H1 (cell line): ENCODE measurements at regions not wholly inside any gene's neighbourhood (a gene's known extent, or its start where the extent isn't known, plus 50 kb on each side); places are given as distances from the start of the nearest gene placed in this dataset.

Experiments
- CTCF ChIA-PET: fragments of 300-600 bp; sonication (Branson Sonifier 250); formaldehyde crosslinking; loops from one replicate; lab custom pipeline; 2021; ENCODE audit not compliant: partially characterized antibody; lab: Charles Lee
- POLR2A ChIA-PET: fragments of 300-600 bp; sonication (Branson Sonifier 250); formaldehyde crosslinking; loops from one replicate; lab custom pipeline; 2021; ENCODE audit warnings: inconsistent platforms; ENCODE audit not compliant: partially characterized antibody; lab: Charles Lee
- DNase-seq, 2 experiments: peaks; one replicate each; pipeline versions ENCODE4 v3.0.0 to v3.0.0-alpha.2; 2010 to 2022; ENCODE audit warnings: low spot score in 2 of 2, low read depth in 1 of 2, mixed read lengths in 1 of 2
- FAIRE-seq: peaks from 2 replicates; lab custom pipeline; 2011; peaks lifted over from hg19 to GRCh38; lab: Jason Lieb, UNC
- H2AFZ ChIP-seq: 2 replicates; pipeline ENCODE4 v1.8.1; 2012; ENCODE audit warnings: low read length, inconsistent platforms
- H2AK5ac ChIP-seq: 2 replicates; pipeline ENCODE4 v1.6.1; 2013; ENCODE audit warnings: low read depth, low read length
- H2BK120ac ChIP-seq: replicated peaks from 2 replicates; pipeline ENCODE3; 2013; ENCODE audit warnings: low read depth, low read length, inconsistent platforms
- H2BK12ac ChIP-seq: 2 replicates; pipeline ENCODE4 v1.6.1; 2013; ENCODE audit warnings: low read depth, low read length
- H2BK15ac ChIP-seq: 2 replicates; pipeline ENCODE4 v1.6.1; 2013; ENCODE audit warnings: low read length
- H2BK20ac ChIP-seq: 2 replicates; pipeline ENCODE4 v1.6.1; 2013; ENCODE audit warnings: low read length
- H2BK5ac ChIP-seq: 2 replicates; pipeline ENCODE4 v1.6.1; 2013; ENCODE audit warnings: low read depth, low read length
- H3K14ac ChIP-seq: 2 replicates; pipeline ENCODE4 v1.6.1; 2013; ENCODE audit warnings: inconsistent platforms; ENCODE audit not compliant: insufficient read length
- H3K18ac ChIP-seq: 2 replicates; pipeline ENCODE4 v1.6.1; 2013; ENCODE audit warnings: low read length; ENCODE audit errors: extremely low read depth
- H3K23ac ChIP-seq: 2 replicates; pipeline ENCODE4 v1.6.1; 2013; ENCODE audit warnings: inconsistent platforms; ENCODE audit not compliant: insufficient read length
- H3K23me2 ChIP-seq: 2 replicates; pipeline ENCODE4 v1.6.1; 2013; ENCODE audit warnings: low read depth, low read length
- H3K27ac ChIP-seq: 2 replicates; pipeline ENCODE4 v1.6.1; 2011; ENCODE audit warnings: low read depth, low read length, inconsistent platforms
- H3K27me3 ChIP-seq, 4 experiments: replicated peaks in 1 of 4; 1 replicate in 1 of 4; 2 replicates in 3 of 4; pipeline versions ENCODE4 v1.6.1 to v1.8.1; 2011 to 2013; ENCODE audit warnings: low read length in 3 of 4, mild to moderate bottlenecking in 3 of 4, inconsistent platforms in 2 of 4, mixed read lengths in 2 of 4, moderate library complexity in 1 of 4; ENCODE audit not compliant: control insufficient read depth in 3 of 4, insufficient read depth in 3 of 4; ENCODE audit errors: extremely low read depth in 1 of 4
- H3K36me3 ChIP-seq, 4 experiments: 2 replicates each; pipeline versions ENCODE4 v1.6.1 to v1.8.1; 2011 to 2013; ENCODE audit warnings: mild to moderate bottlenecking in 4 of 4, low read length in 3 of 4, moderate library complexity in 2 of 4, control low read depth in 1 of 4, inconsistent platforms in 1 of 4; ENCODE audit not compliant: insufficient read depth in 4 of 4, control insufficient read depth in 2 of 4
- H3K4ac ChIP-seq: replicated peaks from 2 replicates; pipeline ENCODE3; 2013; ENCODE audit warnings: low read length, low read depth, mixed read lengths, inconsistent platforms; ENCODE audit not compliant: insufficient read length
- H3K4me1 ChIP-seq, 4 experiments: replicated peaks in 1 of 4; 1 replicate in 1 of 4; 2 replicates in 3 of 4; pipeline versions ENCODE4 v1.6.1 to v1.8.1; 2011 to 2013; ENCODE audit warnings: low read length in 3 of 4, inconsistent platforms in 2 of 4, mixed read lengths in 1 of 4; ENCODE audit not compliant: insufficient read depth in 4 of 4, control insufficient read depth in 3 of 4
- H3K4me2 ChIP-seq, 2 experiments: 2 replicates each; pipeline versions ENCODE4 v1.6.1 to v1.8.1; 2011 to 2013; ENCODE audit warnings: low read depth in 2 of 2, low read length in 2 of 2, control low read depth in 1 of 2, inconsistent platforms in 1 of 2, mild to moderate bottlenecking in 1 of 2; ENCODE audit not compliant: insufficient read depth in 1 of 2
- H3K4me3 ChIP-seq, 4 experiments: fragments of 200-600, 300-600 bp in 1 of 4; sonication (generic), shearing (Covaris generic), sonication (Bioruptor Twin) in 1 of 4; 2 replicates each; pipeline versions ENCODE4 v1.5.1 to v1.8.1; 2011 to 2016; ENCODE audit warnings: low read length in 4 of 4, low read depth in 3 of 4, control low read depth in 2 of 4, inconsistent platforms in 2 of 4, mild to moderate bottlenecking in 2 of 4, mixed read lengths in 1 of 4, moderate library complexity in 1 of 4; ENCODE audit not compliant: insufficient read depth in 2 of 4; ENCODE audit errors: extremely low read depth in 1 of 4
- H3K56ac ChIP-seq: replicated peaks from 2 replicates; pipeline ENCODE3; 2013; ENCODE audit warnings: low read depth, mild to moderate bottlenecking, mixed read lengths, low read length, inconsistent platforms; ENCODE audit not compliant: insufficient read length
- H3K79me1 ChIP-seq: 2 replicates; pipeline ENCODE4 v1.6.1; 2013; ENCODE audit warnings: low read depth, low read length, control low read depth
- H3K79me2 ChIP-seq, 2 experiments: 2 replicates each; pipeline versions ENCODE4 v1.6.1 to v1.8.1; 2012 to 2013; ENCODE audit warnings: low read length in 2 of 2, mild to moderate bottlenecking in 2 of 2, inconsistent platforms in 1 of 2; ENCODE audit not compliant: insufficient read depth in 2 of 2, control insufficient read depth in 1 of 2
- H3K9ac ChIP-seq, 4 experiments: replicated peaks in 1 of 4; 1 replicate in 1 of 4; 2 replicates in 3 of 4; pipeline versions ENCODE4 v1.6.1 to v1.8.1; 2011 to 2013; ENCODE audit warnings: low read depth in 3 of 4, low read length in 3 of 4, control low read depth in 2 of 4, mild to moderate bottlenecking in 2 of 4, moderate library complexity in 2 of 4, inconsistent platforms in 1 of 4; ENCODE audit errors: extremely low read depth in 1 of 4
- H3K9me3 ChIP-seq, 2 experiments: 2 replicates each; pipeline versions ENCODE4 v1.6.1 to v1.8.1; 2012 to 2013; ENCODE audit warnings: mild to moderate bottlenecking in 2 of 2, moderate library complexity in 2 of 2, control low read depth in 1 of 2, inconsistent platforms in 1 of 2, low read depth in 1 of 2, low read length in 1 of 2, mixed read lengths in 1 of 2; ENCODE audit not compliant: insufficient read depth in 2 of 2
- H4K20me1 ChIP-seq, 2 experiments: replicated peaks in 1 of 2; 2 replicates each; pipeline versions ENCODE3 to v1.8.1; 2011 to 2013; ENCODE audit warnings: inconsistent platforms in 2 of 2, low read length in 2 of 2, mild to moderate bottlenecking in 1 of 2; ENCODE audit not compliant: insufficient read depth in 2 of 2, control insufficient read depth in 1 of 2
- H4K5ac ChIP-seq: 2 replicates; pipeline ENCODE4 v1.6.1; 2013; ENCODE audit warnings: low read length, low read depth, mixed read lengths, inconsistent platforms; ENCODE audit not compliant: insufficient read length
- H4K8ac ChIP-seq: 2 replicates; pipeline ENCODE4 v1.8.0; 2013; ENCODE audit warnings: mild to moderate bottlenecking, moderate library complexity, low read length, inconsistent platforms; ENCODE audit not compliant: insufficient read depth; ENCODE audit errors: extremely low read depth
- H4K91ac ChIP-seq: replicated peaks from 2 replicates; pipeline ENCODE3; 2013; ENCODE audit warnings: low read length, mixed read lengths, inconsistent platforms; ENCODE audit not compliant: insufficient read length
- ATF3 ChIP-seq: IDR thresholded peaks from 2 replicates; pipeline ENCODE4 v1.6.1; 2011; ENCODE audit warnings: low read depth, mild to moderate bottlenecking, low read length; ENCODE audit not compliant: insufficient read depth
- BACH1 ChIP-seq: IDR thresholded peaks from 2 replicates; pipeline ENCODE4 v1.6.1; 2012; ENCODE audit warnings: low read length, improper control_type of control experiment
- CREB1 ChIP-seq: IDR thresholded peaks from 2 replicates; pipeline ENCODE4 v1.6.1; 2012; ENCODE audit warnings: inconsistent platforms
- E2F6 ChIP-seq: IDR thresholded peaks from 2 replicates; pipeline ENCODE4 v1.6.1; 2012; ENCODE audit warnings: inconsistent platforms
- NRF1 ChIP-seq: IDR thresholded peaks from 2 replicates; pipeline ENCODE4 v1.6.1; 2011; ENCODE audit warnings: mild to moderate bottlenecking, low read depth, low read length, improper control_type of control experiment
- RFX5 ChIP-seq: IDR thresholded peaks from 2 replicates; pipeline ENCODE4 v1.6.1; 2011; ENCODE audit warnings: low read depth, low read length, improper control_type of control experiment, borderline replicate concordance
- RXRA ChIP-seq: IDR thresholded peaks from 2 replicates; pipeline ENCODE4 v1.6.1; 2011; ENCODE audit warnings: low read depth, mild to moderate bottlenecking, low read length, moderate library complexity; ENCODE audit not compliant: insufficient read depth
- SP1 ChIP-seq: IDR thresholded peaks from 2 replicates; pipeline ENCODE4 v1.6.1; 2011; ENCODE audit warnings: low read depth, low read length
- SP2 ChIP-seq: IDR thresholded peaks from 2 replicates; pipeline ENCODE4 v1.6.1; 2012; ENCODE audit warnings: mild to moderate bottlenecking, low read length, inconsistent platforms
- SP4 ChIP-seq: IDR thresholded peaks from 2 replicates; pipeline ENCODE4 v1.6.1; 2012; ENCODE audit warnings: low read length, inconsistent platforms
- TAF1 ChIP-seq: IDR thresholded peaks from 2 replicates; pipeline ENCODE4 v1.6.1; 2011; ENCODE audit warnings: mild to moderate bottlenecking, low read depth, low read length
- TBP ChIP-seq: IDR thresholded peaks from 2 replicates; pipeline ENCODE4 v1.6.1; 2011; ENCODE audit warnings: low read depth, low read length, improper control_type of control experiment
- TEAD4 ChIP-seq: IDR thresholded peaks from 2 replicates; pipeline ENCODE4 v1.6.1; 2012; ENCODE audit warnings: low read depth, low read length, inconsistent platforms, mixed read lengths
- USF2 ChIP-seq: IDR thresholded peaks from 2 replicates; pipeline ENCODE4 v1.6.1; 2011; ENCODE audit warnings: low read length, improper control_type of control experiment
- WGBS, 2 experiments: shearing (Covaris generic) in 1 of 2; methylation state at CpG; one replicate each; pipeline versions ENCODE4 v1.1.6 to v1.1.7; 2013 to 2015; ENCODE audit warnings: low lambda C conversion rate in 2 of 2, mixed read lengths in 2 of 2, inconsistent platforms in 1 of 2, low coverage in 1 of 2, missing lambda C conversion rate in 1 of 2; ENCODE audit not compliant: insufficient replicate concordance in 2 of 2, insufficient coverage in 1 of 2, insufficient read length in 1 of 2; ENCODE audit errors: extremely low coverage in 1 of 2, missing lambda C conversion rate in 1 of 2; 5-methylcytosine and 5-hydroxymethylcytosine counted together

GRCh38 chr5:23319901-23320300 lies 187.5 kb upstream of the PRDM9 start:
- H3K27me3 ChIP-seq = no peaks in the 10 kb centered on the region
- H3K27ac ChIP-seq = no peak overlapping the region
- H3K18ac ChIP-seq = no peak overlapping the region
- no peaks in the 10 kb centered on the region for H3K9me3 ChIP-seq
- DNase-seq (no peak), FAIRE-seq (no peak)
- no peak overlapping the region for H2BK120ac ChIP-seq
- no peak overlapping the region for H4K5ac ChIP-seq
- ChIA-PET POLR2A (no interaction called here), CTCF (no interaction called here)
- no peaks in the 10 kb centered on the region for H3K79me1 ChIP-seq
- H3K14ac ChIP-seq = no peak overlapping the region
- H2BK20ac ChIP-seq = no peak overlapping the region
- H3K4me1 ChIP-seq = peaks cover 0 to 3% (median 0%) of the 10 kb centered on the region in 4 experiments; a peak in 1 of 7 replicates
- no peak overlapping the region for H3K4ac ChIP-seq
- no peak overlapping the region for H3K4me3 ChIP-seq
- H3K56ac ChIP-seq = no peak overlapping the region
- no peak overlapping the region for H4K8ac ChIP-seq
- no peaks in the 10 kb centered on the region for H3K36me3 ChIP-seq
- no peak overlapping the region for H2BK5ac ChIP-seq
- H3K4me2 ChIP-seq = no peak overlapping the region
- no peak overlapping the region for H3K9ac ChIP-seq
- no peaks in the 10 kb centered on the region for H3K79me2 ChIP-seq
- no peak overlapping the region for H4K91ac ChIP-seq
- H2AFZ ChIP-seq = no peak overlapping the region
- H2AK5ac ChIP-seq = no peak overlapping the region
- H3K23me2 ChIP-seq = no peaks in the 10 kb centered on the region
- H2BK15ac ChIP-seq = no peak overlapping the region
- no peak overlapping the region for H2BK12ac ChIP-seq
- 96% methylated on average over 3 of the region's 3 CpGs; no CpG with 5 or more reads in 1 of the 2 experiments for WGBS, 2 experiments
- H4K20me1 ChIP-seq = no peaks in the 10 kb centered on the region
- no peak overlapping the region for H3K23ac ChIP-seq
- TF ChIP-seq E2F6 (no peak), SP2 (no peak), RFX5 (no peak), TAF1 (no peak), ATF3 (no peak), RXRA (no peak), USF2 (no peak), SP1 (no peak), SP4 (no peak), CREB1 (no peak), NRF1 (no peak), TEAD4 (no peak), BACH1 (no peak), TBP (no peak)
